GM12872 (cell line): ENCODE measurements at regions not wholly inside any gene's neighbourhood (a gene's known extent, or its start where the extent isn't known, plus 50 kb on each side); places are given as distances from the start of the nearest gene placed in this dataset.

ENCODE experiments used
- CTCF ChIP-seq: IDR thresholded peaks from 3 replicates; pipeline ENCODE4 v1.5.1; 2011; ENCODE audit warnings: low read depth, mild to moderate bottlenecking, low read length, moderate library complexity; ENCODE audit not compliant: insufficient read depth

DNA sequence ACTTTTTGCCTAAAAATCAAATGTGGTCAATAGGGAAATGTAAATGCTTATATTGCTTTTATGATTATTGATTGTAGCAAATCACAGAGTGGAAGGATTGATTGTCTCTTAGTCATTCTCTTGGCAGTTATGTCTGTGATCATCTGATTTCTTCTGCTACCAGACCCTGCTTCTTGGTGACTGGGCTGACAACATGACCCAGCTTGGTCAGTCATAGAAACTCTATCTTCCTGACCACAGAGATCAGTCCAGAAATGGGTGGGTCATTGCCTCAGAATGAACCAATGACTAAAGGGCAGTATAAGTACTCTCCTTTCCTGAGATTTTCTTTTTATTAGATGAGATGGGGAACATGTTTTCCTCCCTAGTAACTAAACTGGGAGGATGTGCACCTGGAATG, 87.6 kb downstream of the MAIP1 start:
- no peak for TF ChIP-seq CTCF

- TF ChIP-seq CTCF, result no peak
Observed at GRCh38 chr2:200044453-200044852, 89.1 kb downstream of the MAIP1 start.

DNA sequence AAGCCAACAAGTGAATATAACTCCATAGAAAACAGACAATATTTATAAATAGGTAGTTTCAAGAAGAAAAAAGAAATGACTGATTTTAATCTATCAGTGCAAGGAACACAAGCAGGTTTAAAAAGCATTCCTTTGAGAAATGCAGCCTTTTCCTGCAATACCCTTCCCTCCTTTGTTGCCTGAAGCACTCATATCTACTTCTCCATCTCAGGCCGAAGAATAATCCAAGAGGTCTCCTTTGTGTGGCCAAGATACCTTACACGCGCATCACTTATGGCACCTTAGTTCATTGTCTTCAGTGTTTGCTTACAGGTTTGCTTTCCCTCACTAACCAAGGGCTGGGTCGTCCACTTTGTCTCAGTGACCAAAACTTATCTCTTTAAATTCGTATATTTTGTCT, 93.0 kb downstream of the MAIP1 start:
- TF ChIP-seq CTCF, result no peak

DNA sequence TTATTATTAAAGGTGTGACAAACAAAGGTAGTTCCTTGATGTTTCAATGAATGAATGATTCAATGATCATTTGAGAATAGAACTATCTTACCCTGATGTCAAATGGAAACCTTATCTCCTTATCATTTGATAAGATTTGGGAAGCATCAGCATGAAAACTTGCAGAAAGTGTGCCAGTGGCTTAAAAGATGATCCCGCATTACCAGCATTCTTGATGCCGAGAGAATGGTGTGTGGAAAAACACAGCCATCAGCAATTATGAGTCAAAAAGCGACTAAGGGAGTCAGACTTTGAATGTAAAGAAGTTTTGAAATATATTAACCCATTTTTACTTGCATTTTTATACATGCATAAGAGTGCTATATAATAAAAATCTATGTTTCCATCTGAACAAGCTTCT, 93.7 kb downstream of the MAIP1 start:
- no peak for TF ChIP-seq CTCF

GRCh38 chr2:200050921-200051610, 95.7 kb downstream of the MAIP1 start:
- no peak for TF ChIP-seq CTCF

- no peak for TF ChIP-seq CTCF
Observed at GRCh38 chr2:200051611-200051945, 96.2 kb downstream of the MAIP1 start.

GRCh38 chr2:200052627-200053026, 97.2 kb downstream of the MAIP1 start:
- TF ChIP-seq CTCF, result no peak
